Trophoblast cell (in vitro differentiated cells and primary cell): ENCODE measurements at regions not wholly inside any gene's neighbourhood (a gene's known extent, or its start where the extent isn't known, plus 50 kb on each side); places are given as distances from the start of the nearest gene placed in this dataset.
A peak's percentile ranks its signal among the peaks of the same experiment; 100 is the strongest.

ENCODE experiments used
- DNase-seq, 2 donors: peaks; one replicate each; pipeline ENCODE4 v3.0.0-alpha.2; 2016
- H2AFZ ChIP-seq: 2 replicates; pipeline ENCODE4 v1.6.1; 2013; ENCODE audit warnings: low read length, moderate library complexity, mild to moderate bottlenecking; ENCODE audit not compliant: insufficient read depth, poor library complexity
- H2AK5ac ChIP-seq: 2 replicates; pipeline ENCODE4 v1.6.1; 2013; ENCODE audit warnings: mild to moderate bottlenecking, low read length
- H2BK120ac ChIP-seq: 2 replicates; pipeline ENCODE4 v1.6.1; 2013; ENCODE audit warnings: low read length, mild to moderate bottlenecking, moderate library complexity; ENCODE audit not compliant: insufficient read depth, poor library complexity
- H2BK12ac ChIP-seq: 2 replicates; pipeline ENCODE4 v1.6.1; 2013; ENCODE audit warnings: mild to moderate bottlenecking, low read length, moderate library complexity
- H2BK5ac ChIP-seq: 2 replicates; pipeline ENCODE4 v1.6.1; 2013; ENCODE audit warnings: low read length, low read depth, moderate library complexity, mild to moderate bottlenecking; ENCODE audit not compliant: poor library complexity
- H3K14ac ChIP-seq: 2 replicates; pipeline ENCODE4 v1.6.1; 2013; ENCODE audit warnings: mild to moderate bottlenecking, low read length
- H3K18ac ChIP-seq: 2 replicates; pipeline ENCODE4 v1.6.1; 2013; ENCODE audit warnings: mild to moderate bottlenecking, low read length
- H3K23ac ChIP-seq: 2 replicates; pipeline ENCODE4 v1.6.1; 2013; ENCODE audit warnings: low read length
- H3K27ac ChIP-seq: 2 replicates; pipeline ENCODE4 v1.5.1; 2013; ENCODE audit warnings: low read depth, mild to moderate bottlenecking, inconsistent platforms, low read length, moderate library complexity
- H3K27me3 ChIP-seq: 2 replicates; pipeline ENCODE4 v1.6.1; 2013; ENCODE audit warnings: inconsistent platforms, mild to moderate bottlenecking, low read length, moderate library complexity; ENCODE audit not compliant: insufficient read depth
- H3K36me3 ChIP-seq, 2 experiments: 1 replicate in 1 of 2; 2 replicates in 1 of 2; pipeline ENCODE4 v1.6.1; 2013; ENCODE audit warnings: low read length in 2 of 2, mild to moderate bottlenecking in 2 of 2, moderate library complexity in 1 of 2; ENCODE audit not compliant: insufficient read depth in 2 of 2, control insufficient read depth in 1 of 2
- H3K4ac ChIP-seq: 2 replicates; pipeline ENCODE4 v1.6.1; 2013; ENCODE audit warnings: low read depth, mild to moderate bottlenecking, low read length, moderate library complexity
- H3K4me1 ChIP-seq, 2 experiments: 1 replicate in 1 of 2; 2 replicates in 1 of 2; pipeline ENCODE4 v1.6.1; 2013; ENCODE audit warnings: low read length in 2 of 2, mild to moderate bottlenecking in 2 of 2, moderate library complexity in 1 of 2; ENCODE audit not compliant: insufficient read depth in 2 of 2, control insufficient read depth in 1 of 2
- H3K4me2 ChIP-seq: 2 replicates; pipeline ENCODE4 v1.6.1; 2013; ENCODE audit warnings: inconsistent platforms, mild to moderate bottlenecking, low read length, moderate library complexity
- H3K4me3 ChIP-seq: 2 replicates; pipeline ENCODE4 v1.5.1; 2013; ENCODE audit warnings: mild to moderate bottlenecking, low read depth, low read length, inconsistent platforms
- H3K79me1 ChIP-seq: one replicate; pipeline ENCODE4 v1.6.1; 2013; ENCODE audit warnings: low read length
- H3K79me2 ChIP-seq: 2 replicates; pipeline ENCODE4 v1.6.1; 2013; ENCODE audit warnings: low read length, mild to moderate bottlenecking; ENCODE audit not compliant: control insufficient read depth, insufficient read depth, poor library complexity
- H3K9ac ChIP-seq: 2 replicates; pipeline ENCODE4 v1.6.1; 2013; ENCODE audit warnings: mild to moderate bottlenecking, low read length
- H3K9me3 ChIP-seq: 2 replicates; pipeline ENCODE4 v1.6.1; 2013; ENCODE audit warnings: low read depth, mild to moderate bottlenecking, control low read depth, inconsistent platforms, low read length; ENCODE audit not compliant: insufficient read depth
- H4K12ac ChIP-seq: 2 replicates; pipeline ENCODE4 v1.6.1; 2013; ENCODE audit warnings: low read depth, mild to moderate bottlenecking, low read length, moderate library complexity
- H4K8ac ChIP-seq: 2 replicates; pipeline ENCODE4 v1.6.1; 2013; ENCODE audit warnings: low read depth, mild to moderate bottlenecking, low read length, moderate library complexity
- H4K91ac ChIP-seq: one replicate; pipeline ENCODE4 v1.6.1; 2013; ENCODE audit warnings: low read depth, mild to moderate bottlenecking, low read length, moderate library complexity
- WGBS: extraction: QIAGEN DNeasy Blood & Tissue Kit; methylation state at CpG from one replicate; pipeline ENCODE4 v1.1.7; 2013; ENCODE audit warnings: missing lambda C conversion rate; ENCODE audit not compliant: insufficient read length, insufficient coverage; ENCODE audit errors: extremely low coverage; 5-methylcytosine and 5-hydroxymethylcytosine counted together

DNA sequence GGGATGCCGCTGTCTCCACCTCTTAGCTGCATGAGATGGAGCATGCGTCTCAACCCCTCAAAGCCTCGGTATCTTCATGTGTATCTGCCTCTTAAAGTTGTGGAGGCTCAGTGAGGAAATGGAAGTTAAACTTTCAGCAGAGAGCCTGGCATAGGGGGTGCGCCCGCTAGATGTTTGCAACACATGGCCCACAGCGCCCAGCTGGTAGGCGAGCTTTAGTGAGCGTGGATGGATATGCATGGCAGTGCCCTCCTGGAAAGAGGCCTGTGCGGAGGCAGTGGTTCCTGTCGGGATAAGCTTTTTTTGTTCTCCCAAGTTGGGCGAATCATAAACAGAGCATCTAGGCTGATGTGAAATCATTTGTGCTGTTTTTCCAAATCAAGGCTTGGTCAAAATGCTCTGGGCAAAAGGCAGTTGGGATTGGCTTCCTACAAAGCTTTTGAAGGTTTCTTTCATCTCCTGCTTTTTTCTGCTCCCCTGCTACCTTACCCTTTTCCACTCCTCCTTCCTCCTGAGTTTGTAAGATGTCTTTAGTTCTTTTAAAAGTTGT, 272.4 kb upstream of the TPM1 start:
- Histone ChIP-seq H2BK120ac (peak overlapping the region; percentile 97), H4K91ac (peak overlapping the region; percentile 95), H3K79me1 (peaks cover 67% of the 10 kb centered on the region), H4K8ac (peak overlapping the region; percentile 67), H3K27ac (peak overlapping the region; percentile 96), H3K79me2 (peaks cover 10% of the 10 kb centered on the region), H3K23ac (no peak overlapping the region), H3K4ac (peak overlapping the region; percentile 85), H3K14ac (peak overlapping the region; percentile 83), H2BK5ac (peak overlapping the region; percentile 91), H2AFZ (peak overlapping the region; percentile 4), H3K4me2 (no peak overlapping the region), H4K12ac (peak overlapping the region; percentile 46), H3K36me3 (peaks cover 8 to 21% of the 10 kb centered on the region in 2 experiments), H2BK12ac (peak overlapping the region; percentile 98), H3K9ac (no peak overlapping the region), H3K9me3 (no peaks in the 10 kb centered on the region), H3K4me3 (no peak overlapping the region), H3K18ac (peak overlapping the region; percentile 56), H3K27me3 (no peaks in the 10 kb centered on the region), H2AK5ac (peak overlapping the region; percentile 51), H3K4me1 (peaks cover 14 to 22% of the 10 kb centered on the region in 2 experiments)
- DNase-seq, result no peak
- WGBS, result no CpG with 5 or more reads among the region's 11 CpGs

GRCh38 chr15:62770752-62771151, 271.8 kb upstream of the TPM1 start:
- Histone ChIP-seq H3K23ac (no peak overlapping the region), H3K79me2 (peaks cover 8% of the 10 kb centered on the region), H4K12ac (no peak overlapping the region), H2AFZ (no peak overlapping the region), H3K14ac (peak overlapping the region; percentile 3), H3K4ac (no peak overlapping the region), H3K4me3 (no peak overlapping the region), H2BK12ac (peak overlapping the region; percentile 26), H3K9ac (no peak overlapping the region), H3K9me3 (no peaks in the 10 kb centered on the region), H3K27ac (peak overlapping the region; percentile 96), H2BK5ac (peak overlapping the region; percentile 66), H3K79me1 (peaks cover 64% of the 10 kb centered on the region), H4K8ac (no peak overlapping the region), H3K4me1 (peaks cover 14 to 16% of the 10 kb centered on the region in 2 experiments), H3K4me2 (no peak overlapping the region), H3K18ac (no peak overlapping the region), H4K91ac (peak overlapping the region; percentile 32), H3K27me3 (no peaks in the 10 kb centered on the region), H2BK120ac (peak overlapping the region; percentile 60), H2AK5ac (no peak overlapping the region), H3K36me3 (peaks cover 8 to 21% of the 10 kb centered on the region in 2 experiments)
- peak in 1 of 2 donors; percentile 61 for DNase-seq
- WGBS, result no CpG with 5 or more reads among the region's 7 CpGs

GRCh38 chr15:62771234-62771633, 271.3 kb upstream of the TPM1 start:
- peak overlapping the region; percentile 19 for H3K14ac ChIP-seq
- no peak overlapping the region for H2AFZ ChIP-seq
- peaks cover 8 to 23% of the 10 kb centered on the region in 2 experiments for H3K36me3 ChIP-seq
- H3K4me3 ChIP-seq, result no peak overlapping the region
- peaks cover 15% of the 10 kb centered on the region in 2 experiments for H3K4me1 ChIP-seq
- no peak for DNase-seq
- no peaks in the 10 kb centered on the region for H3K27me3 ChIP-seq
- no peak overlapping the region for H3K9ac ChIP-seq
- peak overlapping the region; percentile 66 for H2BK5ac ChIP-seq
- peak overlapping the region; percentile 73 for H4K91ac ChIP-seq
- no CpG with 5 or more reads among the region's 2 CpGs for WGBS
- H3K27ac ChIP-seq, result peak overlapping the region; percentile 85
- H3K23ac ChIP-seq, result no peak overlapping the region
- H3K9me3 ChIP-seq, result no peaks in the 10 kb centered on the region
- H3K79me2 ChIP-seq, result peaks cover 8% of the 10 kb centered on the region
- H3K18ac ChIP-seq, result peak overlapping the region; percentile 12
- H3K79me1 ChIP-seq, result peaks cover 65% of the 10 kb centered on the region
- H2AK5ac ChIP-seq, result no peak overlapping the region
- peak overlapping the region; percentile 37 for H2BK12ac ChIP-seq
- H4K12ac ChIP-seq, result no peak overlapping the region
- peak overlapping the region; percentile 7 for H3K4ac ChIP-seq
- peak overlapping the region; percentile 57 for H4K8ac ChIP-seq
- peak overlapping the region; percentile 60 for H2BK120ac ChIP-seq
- no peak overlapping the region for H3K4me2 ChIP-seq

DNA sequence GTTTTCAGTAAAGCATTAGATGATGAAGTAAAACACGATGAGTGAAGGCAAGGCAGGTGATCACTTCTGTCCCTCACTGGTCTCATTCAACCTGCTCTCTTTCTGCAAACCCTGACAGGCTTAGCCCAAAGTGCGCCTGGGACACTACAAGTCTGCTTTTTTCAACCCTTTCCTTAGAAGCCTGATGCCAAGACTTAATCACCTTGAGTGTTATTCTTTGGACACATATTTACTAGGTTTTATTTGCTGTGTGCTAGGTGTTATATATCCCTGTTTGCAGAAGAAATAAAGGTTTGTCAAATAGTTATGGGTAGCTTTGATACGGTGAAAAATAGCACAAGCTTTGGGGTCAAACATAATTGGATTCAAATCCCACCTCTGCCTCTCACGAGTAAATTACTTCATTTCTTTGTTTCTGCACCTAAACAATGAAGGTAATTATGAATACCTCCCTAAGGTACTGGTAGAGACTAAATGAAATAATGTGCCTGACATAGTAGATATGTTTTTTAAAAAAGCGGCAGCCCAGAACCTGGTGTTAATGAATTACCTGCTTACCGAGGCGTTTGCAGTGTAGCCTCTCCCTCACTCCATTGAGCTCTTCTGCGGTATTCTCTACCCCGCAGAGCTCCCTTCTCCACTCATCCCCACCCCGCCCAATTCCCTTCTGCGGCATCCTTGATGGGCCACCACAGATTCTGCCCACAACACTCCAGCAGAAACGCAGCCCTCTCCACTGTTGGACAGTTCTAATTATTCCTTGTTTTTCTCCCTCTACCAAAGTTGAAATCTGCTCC, 269.0 kb upstream of the TPM1 start:
- no peak overlapping the region for H3K4me2 ChIP-seq
- H3K4me3 ChIP-seq, result no peak overlapping the region
- peak overlapping the region; percentile 44 for H4K8ac ChIP-seq
- H2BK120ac ChIP-seq, result peak overlapping the region; percentile 67
- peak overlapping the region; percentile 78 for H3K27ac ChIP-seq
- WGBS, result no CpG with 5 or more reads among the region's 12 CpGs
- no peak overlapping the region for H3K23ac ChIP-seq
- no peak for DNase-seq
- H2BK5ac ChIP-seq, result peak overlapping the region; percentile 75
- peak overlapping the region; percentile 18 for H3K4ac ChIP-seq
- H3K9me3 ChIP-seq, result no peaks in the 10 kb centered on the region
- no peaks in the 10 kb centered on the region for H3K27me3 ChIP-seq
- H3K9ac ChIP-seq, result no peak overlapping the region
- peaks cover 61% of the 10 kb centered on the region for H3K79me1 ChIP-seq
- H4K91ac ChIP-seq, result peak overlapping the region; percentile 95
- H2BK12ac ChIP-seq, result peak overlapping the region; percentile 75
- peak overlapping the region; percentile 38 for H3K14ac ChIP-seq
- peak overlapping the region; percentile 77 for H2AK5ac ChIP-seq
- H3K36me3 ChIP-seq, result peaks cover 10 to 25% of the 10 kb centered on the region in 2 experiments
- H3K79me2 ChIP-seq, result peaks cover 5% of the 10 kb centered on the region
- no peak overlapping the region for H4K12ac ChIP-seq
- H2AFZ ChIP-seq, result no peak overlapping the region
- peak overlapping the region; percentile 37 for H3K18ac ChIP-seq
- peaks cover 10 to 12% of the 10 kb centered on the region in 2 experiments for H3K4me1 ChIP-seq
